ENCODE measurements at regions not wholly inside any gene's neighbourhood (a gene's known extent, or its start where the extent isn't known, plus 50 kb on each side); places are given as distances from the start of the nearest gene placed in this dataset.

- TF ChIP-seq POLR2AphosphoS5 (IDR thresholded peaks at IDR 0.05; ENCODE audit: insufficient read depth, low read depth, low read length) = no peak
- TF ChIP-seq MYC (IDR thresholded peaks at IDR 0.05; ENCODE audit: low read depth, low read length) = no peak
- TF ChIP-seq POLR2A (IDR thresholded peaks at IDR 0.05; ENCODE audit: low read depth, low read length) = no peak
- TF ChIP-seq GATA2 (IDR thresholded peaks at IDR 0.05; ENCODE audit: insufficient read depth, insufficient read length, low read depth, low read length) = no peak
- no peak for TF ChIP-seq EZH2 (IDR thresholded peaks at IDR 0.05; ENCODE audit: borderline replicate concordance, low read depth, low read length, severe bottlenecking)
- TF ChIP-seq JUN (IDR thresholded peaks at IDR 0.05; ENCODE audit: borderline replicate concordance, insufficient read depth, insufficient read length, low read depth) = no peak
- no peak for TF ChIP-seq CTCF (IDR thresholded peaks at IDR 0.05; ENCODE audit: extremely low read depth in 1 of 2, insufficient read depth in 1 of 2, low read depth in 1 of 2, low read length in 2 of 2)
- TF ChIP-seq MAX (IDR thresholded peaks at IDR 0.05; ENCODE audit: insufficient read depth, insufficient read length) = no peak
- no peak for TF ChIP-seq FOS (IDR thresholded peaks at IDR 0.05; ENCODE audit: borderline replicate concordance, insufficient read depth, low read length)
- POLR2A ChIA-PET = no interaction called here
- Histone ChIP-seq H3K4me3 (replicated peaks in 1 of 3; ENCODE audit: insufficient read depth in 1 of 3, low read depth in 1 of 3, low read length in 3 of 3) (no peak overlapping the region), H3K4me2 (ENCODE audit: insufficient read depth, low read length) (no peak overlapping the region), H3K9ac (replicated peaks; ENCODE audit: extremely low read depth, insufficient read depth, low read length) (no peak overlapping the region), H3K27ac (ENCODE audit: insufficient read depth, low read depth, low read length) (no peak overlapping the region), H3K9me3 (replicated peaks; ENCODE audit: control insufficient read depth, insufficient read depth, low read length) (peaks cover 3% of the 10 kb centered on the region), H4K20me1 (replicated peaks; ENCODE audit: control insufficient read depth, extremely low read depth, insufficient read depth, low read length) (no peaks in the 10 kb centered on the region), H3K79me2 (ENCODE audit: control insufficient read depth, insufficient read depth, low read length) (no peaks in the 10 kb centered on the region), H3K4me1 (ENCODE audit: control insufficient read depth, extremely low read depth, insufficient read depth, low read length) (no peaks in the 10 kb centered on the region), H3K27me3 (ENCODE audit: control insufficient read depth in 2 of 2, insufficient read depth in 2 of 2, low read length in 2 of 2) (no peaks in the 10 kb centered on the region), H3K36me3 (ENCODE audit: control insufficient read depth in 2 of 2, extremely low read depth in 1 of 2, insufficient read depth in 2 of 2, low read length in 2 of 2) (no peaks in the 10 kb centered on the region), H2AFZ (ENCODE audit: low read depth, low read length) (no peak overlapping the region), H3K9me1 (replicated peaks; ENCODE audit: control insufficient read depth, extremely low read depth, insufficient read depth, low read length) (no peaks in the 10 kb centered on the region)
- FAIRE-seq (no peak), DNase-seq (ENCODE audit: low read depth, low spot score) (no peak)
- intact Hi-C loops (cut with micrococcal nuclease) (no loop called here), dilution Hi-C loops (cut with MboI; ENCODE audit: extremely low pct_ligation_motif_present, low sequenced_read_pairs) (no loop called here)
- no TSS peak for BruUV-seq (replicated peaks)
- CTCF ChIA-PET = no interaction called here
Observed at GRCh38 chr18:37658894-37659293, 93.3 kb upstream of the CELF4 start.

Data from endothelial cell of umbilical vein (primary cell).